ENCODE measurements at regions not wholly inside any gene's neighbourhood (a gene's known extent, or its start where the extent isn't known, plus 50 kb on each side); places are given as distances from the start of the nearest gene placed in this dataset.

DNA sequence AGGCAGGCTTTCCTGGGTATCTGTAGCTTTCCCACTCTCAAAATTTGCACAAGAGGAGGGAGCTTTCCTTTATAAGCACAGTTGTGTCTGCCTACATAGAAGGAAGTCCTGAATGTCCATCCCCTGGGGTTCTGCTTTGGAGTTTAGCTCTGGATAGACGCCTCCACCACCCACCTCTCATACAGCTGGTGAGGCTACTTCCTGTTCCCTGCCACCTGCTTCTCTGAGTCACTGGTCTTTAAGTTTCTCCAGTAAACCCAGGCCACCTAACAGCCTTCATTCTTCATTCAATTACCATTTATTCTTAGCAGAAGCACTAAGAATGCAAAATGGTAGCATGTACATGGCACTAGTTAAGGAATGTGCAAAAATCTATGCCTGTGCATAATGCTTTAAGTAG is 407.8 kb downstream of the CDH2 start:
- Mint-ChIP-seq H3K27me3 (ENCODE audit: insufficient read depth, unreplicated experiment) (no peaks in the 10 kb centered on the region), H3K4me1 (ENCODE audit: insufficient read depth, unreplicated experiment) (no peaks in the 10 kb centered on the region), H3K9me3 (ENCODE audit: unreplicated experiment) (no peaks in the 10 kb centered on the region), H3K27ac (ENCODE audit: low read depth, unreplicated experiment) (no peak overlapping the region), H3K4me3 (ENCODE audit: unreplicated experiment) (no peak overlapping the region), H3K36me3 (ENCODE audit: insufficient read depth, unreplicated experiment) (no peaks in the 10 kb centered on the region)
- BruUV-seq (replicated peaks), result no TSS peak
- POLR2A ChIA-PET, result no interaction called here
- TF ChIP-seq, protein P1, sequence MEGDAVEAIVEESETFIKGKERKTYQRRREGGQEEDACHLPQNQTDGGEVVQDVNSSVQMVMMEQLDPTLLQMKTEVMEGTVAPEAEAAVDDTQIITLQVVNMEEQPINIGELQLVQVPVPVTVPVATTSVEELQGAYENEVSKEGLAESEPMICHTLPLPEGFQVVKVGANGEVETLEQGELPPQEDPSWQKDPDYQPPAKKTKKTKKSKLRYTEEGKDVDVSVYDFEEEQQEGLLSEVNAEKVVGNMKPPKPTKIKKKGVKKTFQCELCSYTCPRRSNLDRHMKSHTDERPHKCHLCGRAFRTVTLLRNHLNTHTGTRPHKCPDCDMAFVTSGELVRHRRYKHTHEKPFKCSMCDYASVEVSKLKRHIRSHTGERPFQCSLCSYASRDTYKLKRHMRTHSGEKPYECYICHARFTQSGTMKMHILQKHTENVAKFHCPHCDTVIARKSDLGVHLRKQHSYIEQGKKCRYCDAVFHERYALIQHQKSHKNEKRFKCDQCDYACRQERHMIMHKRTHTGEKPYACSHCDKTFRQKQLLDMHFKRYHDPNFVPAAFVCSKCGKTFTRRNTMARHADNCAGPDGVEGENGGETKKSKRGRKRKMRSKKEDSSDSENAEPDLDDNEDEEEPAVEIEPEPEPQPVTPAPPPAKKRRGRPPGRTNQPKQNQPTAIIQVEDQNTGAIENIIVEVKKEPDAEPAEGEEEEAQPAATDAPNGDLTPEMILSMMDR (IDR thresholded peaks at IDR 0.05; ENCODE audit: unreplicated experiment), result no peak
- CTCF ChIA-PET, result interaction anchor here (1.0 to 1.2 kb wide), 2 partner anchors 147 to 160 kb away, joined by 3 to 4 read pairs; no protein-coding TSS in a partner anchor
- no peak for DNase-seq (ENCODE audit: unreplicated experiment)
- intact Hi-C loops (cut with micrococcal nuclease), result no loop called here

- Mint-ChIP-seq H3K27me3 (ENCODE audit: insufficient read depth, unreplicated experiment) (no peaks in the 10 kb centered on the region), H3K36me3 (ENCODE audit: insufficient read depth, unreplicated experiment) (no peaks in the 10 kb centered on the region), H3K27ac (ENCODE audit: low read depth, unreplicated experiment) (no peak overlapping the region), H3K9me3 (ENCODE audit: unreplicated experiment) (no peaks in the 10 kb centered on the region), H3K4me1 (ENCODE audit: insufficient read depth, unreplicated experiment) (no peaks in the 10 kb centered on the region), H3K4me3 (ENCODE audit: unreplicated experiment) (no peak overlapping the region)
- intact Hi-C loops (cut with micrococcal nuclease), result loop anchor here (5.0 kb wide), 1 partner anchor 58 kb away; no protein-coding TSS in a partner anchor
- no peak for DNase-seq (ENCODE audit: unreplicated experiment)
- ChIA-PET CTCF (interaction anchor here (1.0 to 3.0 kb wide), 2 partner anchors 14 to 267 kb away, joined by 3 to 16 read pairs; no protein-coding TSS in a partner anchor), POLR2A (no interaction called here)
- BruUV-seq (replicated peaks), result no TSS peak
- TF ChIP-seq, protein P1 (IDR thresholded peaks at IDR 0.05; ENCODE audit: unreplicated experiment), result no peak
Measured at GRCh38 chr18:27763936-27764335, 413.0 kb downstream of the CDH2 start.

DNA sequence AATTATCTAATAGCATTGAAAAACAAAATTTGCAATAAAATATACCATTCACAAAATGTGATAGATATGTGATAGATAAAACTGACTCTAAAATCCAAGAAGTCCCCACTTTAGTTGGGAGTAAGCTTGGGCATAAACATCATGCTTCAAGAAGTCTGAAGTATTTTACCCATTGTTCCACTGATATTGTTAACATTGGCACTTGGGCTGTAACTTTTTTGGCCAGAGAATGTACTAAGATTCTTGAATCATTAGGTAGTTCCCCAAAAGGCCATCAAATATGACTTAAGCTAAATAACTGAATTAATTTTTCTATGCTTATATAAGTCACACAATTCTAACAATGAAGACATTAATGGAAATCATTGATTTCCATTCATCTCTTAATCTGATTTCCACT is 413.6 kb downstream of the CDH2 start:
- BruUV-seq (replicated peaks), result no TSS peak
- Mint-ChIP-seq H3K4me3 (ENCODE audit: unreplicated experiment) (no peak overlapping the region), H3K4me1 (ENCODE audit: insufficient read depth, unreplicated experiment) (no peaks in the 10 kb centered on the region), H3K27ac (ENCODE audit: low read depth, unreplicated experiment) (no peak overlapping the region), H3K36me3 (ENCODE audit: insufficient read depth, unreplicated experiment) (no peaks in the 10 kb centered on the region), H3K27me3 (ENCODE audit: insufficient read depth, unreplicated experiment) (no peaks in the 10 kb centered on the region), H3K9me3 (ENCODE audit: unreplicated experiment) (no peaks in the 10 kb centered on the region)
- ChIA-PET POLR2A (no interaction called here), CTCF (interaction anchor here (0.5 to 3.0 kb wide), 3 partner anchors 13 to 496 kb away, joined by 3 to 16 read pairs (median 4); no protein-coding TSS in a partner anchor)
- intact Hi-C loops (cut with micrococcal nuclease), result loop anchor here (5.0 kb wide), 1 partner anchor 59 kb away; no protein-coding TSS in a partner anchor
- TF ChIP-seq, protein P1 (IDR thresholded peaks at IDR 0.05; ENCODE audit: unreplicated experiment), result no peak
- no peak for DNase-seq (ENCODE audit: unreplicated experiment)

DNA sequence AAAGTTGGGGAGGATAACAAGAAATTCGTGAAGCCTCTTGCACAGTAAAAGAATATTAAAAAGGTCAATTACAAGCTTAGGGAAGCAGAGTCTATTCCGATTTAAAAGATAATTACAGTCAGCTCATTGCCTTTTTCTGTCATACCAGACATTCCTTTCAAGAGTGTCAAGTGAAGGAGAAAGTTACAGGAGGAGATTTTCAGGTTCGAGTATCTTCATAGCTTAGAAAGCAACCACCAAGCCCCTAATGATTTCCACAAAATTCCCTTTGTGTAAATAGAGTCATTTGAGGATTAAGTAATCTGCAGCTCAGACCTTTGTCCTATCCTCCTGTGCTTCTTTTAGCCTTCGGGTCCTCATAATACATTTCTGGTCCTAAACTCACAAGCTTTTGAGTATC is 414.9 kb downstream of the CDH2 start:
- ChIA-PET POLR2A (interaction anchor here (1.6 kb wide), 1 partner anchor 9 kb away, joined by 3 read pairs; no protein-coding TSS in a partner anchor), CTCF (interaction anchor here (0.5 to 3.0 kb wide), 4 partner anchors 8 to 148 kb away, joined by 3 to 16 read pairs (median 4); no protein-coding TSS in a partner anchor)
- no peaks in the 10 kb centered on the region for H3K9me3 Mint-ChIP-seq (ENCODE audit: unreplicated experiment)
- TF ChIP-seq, protein P1 (IDR thresholded peaks at IDR 0.05; ENCODE audit: unreplicated experiment), result no peak
- H3K4me3 Mint-ChIP-seq (ENCODE audit: unreplicated experiment), result no peak overlapping the region
- no TSS peak for BruUV-seq (replicated peaks)
- H3K27ac Mint-ChIP-seq (ENCODE audit: low read depth, unreplicated experiment), result no peak overlapping the region
- intact Hi-C loops (cut with micrococcal nuclease), result loop anchor here (5.0 kb wide), 1 partner anchor 60 kb away; no protein-coding TSS in a partner anchor
- H3K36me3 Mint-ChIP-seq (ENCODE audit: insufficient read depth, unreplicated experiment), result no peaks in the 10 kb centered on the region
- H3K4me1 Mint-ChIP-seq (ENCODE audit: insufficient read depth, unreplicated experiment), result no peaks in the 10 kb centered on the region
- DNase-seq (ENCODE audit: unreplicated experiment), result no peak
- no peaks in the 10 kb centered on the region for H3K27me3 Mint-ChIP-seq (ENCODE audit: insufficient read depth, unreplicated experiment)

Data from MCF 10A (cell line).